Fibroblast of skin of right biceps (primary cell): ENCODE measurements at regions not wholly inside any gene's neighbourhood (a gene's known extent, or its start where the extent isn't known, plus 50 kb on each side); places are given as distances from the start of the nearest gene placed in this dataset.
A peak's percentile ranks its signal among the peaks of the same experiment; 100 is the strongest.
"Not testable (repeated sequence)": the region's sequence is repeated elsewhere in the genome, so short reads cannot be mapped to it uniquely, and the experiment has no call there.

Experiments
- DNase-seq: peaks from one replicate; pipeline ENCODE4 v3.0.0-alpha.2; 2013

GRCh38 chr5:124972703-124973102 lies 226.3 kb upstream of the ZNF608 start:
- no peak for DNase-seq

- no peak for DNase-seq
These were observed 227.2 kb upstream of the ZNF608 start for GRCh38 chr5:124973661-124974060.

GRCh38 chr5:124976086-124976485 lies 229.6 kb upstream of the ZNF608 start:
- no peak for DNase-seq

- DNase-seq = no peak
These were observed 232.8 kb upstream of the ZNF608 start for GRCh38 chr5:124979251-124979650.

- no peak for DNase-seq
These were observed 233.9 kb upstream of the ZNF608 start for GRCh38 chr5:124980163-124980941.

GRCh38 chr5:124981901-124982300 lies 235.5 kb upstream of the ZNF608 start:
- DNase-seq = no peak

- no peak for DNase-seq
These were observed 239.7 kb upstream of the ZNF608 start for GRCh38 chr5:124986170-124986569.

GRCh38 chr5:124986667-124987066 lies 240.2 kb upstream of the ZNF608 start:
- no peak for DNase-seq

- not testable (repeated sequence) for DNase-seq
These were observed 241.3 kb upstream of the ZNF608 start for GRCh38 chr5:124987786-124988185.

GRCh38 chr5:124990723-124991122 lies 244.3 kb upstream of the ZNF608 start:
- DNase-seq = no peak

GRCh38 chr5:124995421-124995820 lies 249.0 kb upstream of the ZNF608 start:
- DNase-seq = no peak

- peak; percentile 13 for DNase-seq
These were observed 249.8 kb upstream of the ZNF608 start for GRCh38 chr5:124996023-124996763.

GRCh38 chr5:124996764-124997077 lies 250.3 kb upstream of the ZNF608 start:
- peak; percentile 68 for DNase-seq

GRCh38 chr5:124997186-124997893 lies 250.9 kb upstream of the ZNF608 start:
- DNase-seq = peak; percentile 22

- no peak for DNase-seq
These were observed 252.1 kb upstream of the ZNF608 start for GRCh38 chr5:124998520-124998919.

GRCh38 chr5:125002727-125003598 lies 256.5 kb upstream of the ZNF608 start:
- peak; percentile 51 for DNase-seq

- DNase-seq = no peak
These were observed 257.6 kb upstream of the ZNF608 start for GRCh38 chr5:125004009-125004408.

- DNase-seq = no peak
These were observed 258.8 kb upstream of the ZNF608 start for GRCh38 chr5:125005266-125005665.

GRCh38 chr5:125006011-125006685 lies 259.7 kb upstream of the ZNF608 start:
- no peak for DNase-seq

- DNase-seq = no peak
These were observed 263.9 kb upstream of the ZNF608 start for GRCh38 chr5:125010356-125010755.

GRCh38 chr5:125011014-125011413 lies 264.6 kb upstream of the ZNF608 start:
- no peak for DNase-seq

- no peak for DNase-seq
These were observed 265.0 kb upstream of the ZNF608 start for GRCh38 chr5:125011419-125011818.
